ENCODE measurements at regions not wholly inside any gene's neighbourhood (a gene's known extent, or its start where the extent isn't known, plus 50 kb on each side); places are given as distances from the start of the nearest gene placed in this dataset.

DNA sequence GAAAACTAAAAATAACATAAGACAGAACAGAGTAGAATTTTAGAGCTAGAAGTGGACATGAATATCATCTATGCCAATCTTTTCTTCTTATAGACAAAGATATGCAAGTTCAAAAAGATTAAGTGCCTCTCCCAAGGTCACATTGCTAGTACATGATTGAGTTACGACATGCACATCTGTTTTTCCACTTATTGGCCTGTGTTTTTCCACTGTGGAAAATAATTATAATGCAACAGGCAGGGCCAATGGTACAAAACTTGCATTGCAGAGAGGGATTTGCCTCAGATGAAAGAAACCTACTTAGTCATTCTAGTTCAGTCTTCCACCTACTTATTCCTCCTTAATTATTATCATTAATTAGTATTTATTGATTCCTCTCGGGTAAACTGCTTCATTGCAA lies 407.8 kb upstream of the SGCD start:
- DNase-seq (ENCODE audit: extremely low read depth in 1 of 4, low spot score in 3 of 4) (no peak), ATAC-seq (no peak), FAIRE-seq (no peak)
- no peaks in the 10 kb centered on the region for H3K27me3 ChIP-seq (ENCODE audit: control insufficient read depth in 2 of 2, insufficient read depth in 2 of 2, low read length in 2 of 2)
- H3K36me3 ChIP-seq (ENCODE audit: control insufficient read depth, insufficient read depth, low read length), result no peaks in the 10 kb centered on the region
- no peaks in the 10 kb centered on the region for H3K4me1 ChIP-seq (replicated peaks in 1 of 2; ENCODE audit: control insufficient read depth in 2 of 2, insufficient read depth in 2 of 2, low read length in 2 of 2)
- H3K4me2 ChIP-seq (ENCODE audit: insufficient read depth, low read length), result no peak overlapping the region
- POLR2A ChIA-PET, result no interaction called here
- no peak overlapping the region for H3K9ac ChIP-seq (ENCODE audit: insufficient read depth in 1 of 2, low read depth in 2 of 2, low read length in 2 of 2)
- H3K79me2 ChIP-seq (ENCODE audit: control insufficient read depth, insufficient read depth, low read length), result no peaks in the 10 kb centered on the region
- H3K9me3 ChIP-seq (replicated peaks; ENCODE audit: control insufficient read depth, insufficient read depth, low read depth, low read length), result no peaks in the 10 kb centered on the region; the same call in 1 of the 2 replicates
- in situ Hi-C loops (cut with MboI) (no loop called here), intact Hi-C loops (cut with micrococcal nuclease) (no loop called here)
- CTCF ChIA-PET (ENCODE audit: low intra/inter-chr PET ratio), result no interaction called here
- H2AFZ ChIP-seq (ENCODE audit: low read depth, low read length), result no peak overlapping the region
- no peaks in the 10 kb centered on the region for H4K20me1 ChIP-seq (replicated peaks; ENCODE audit: control insufficient read depth, insufficient read depth, low read length)
- no TSS peak for BruUV-seq (replicated peaks)
- H3K9me1 ChIP-seq (ENCODE audit: control insufficient read depth, insufficient read depth, low read length), result no peaks in the 10 kb centered on the region
- H3K4me3 ChIP-seq, result no peak overlapping the region
- H3K27ac ChIP-seq (ENCODE audit: extremely low read depth, low read depth, low read length), result no peak overlapping the region
- WGBS (ENCODE audit: insufficient coverage, low coverage, missing lambda C conversion rate), result 3% methylated on average over 2 of the region's 2 CpGs
- no peak for TF ChIP-seq TCF7 (IDR thresholded peaks at IDR 0.05; ENCODE audit: borderline replicate concordance)
- TF ChIP-seq, protein P1, sequence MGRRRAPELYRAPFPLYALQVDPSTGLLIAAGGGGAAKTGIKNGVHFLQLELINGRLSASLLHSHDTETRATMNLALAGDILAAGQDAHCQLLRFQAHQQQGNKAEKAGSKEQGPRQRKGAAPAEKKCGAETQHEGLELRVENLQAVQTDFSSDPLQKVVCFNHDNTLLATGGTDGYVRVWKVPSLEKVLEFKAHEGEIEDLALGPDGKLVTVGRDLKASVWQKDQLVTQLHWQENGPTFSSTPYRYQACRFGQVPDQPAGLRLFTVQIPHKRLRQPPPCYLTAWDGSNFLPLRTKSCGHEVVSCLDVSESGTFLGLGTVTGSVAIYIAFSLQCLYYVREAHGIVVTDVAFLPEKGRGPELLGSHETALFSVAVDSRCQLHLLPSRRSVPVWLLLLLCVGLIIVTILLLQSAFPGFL (CRISPR knock-in tag; IDR thresholded peaks at IDR 0.05), result no peak
- no peak for TF ChIP-seq SREBF1 (IDR thresholded peaks at IDR 0.05; ENCODE audit: borderline replicate concordance, low read depth, low read length)
- no peak for TF ChIP-seq NFE2 (IDR thresholded peaks at IDR 0.05; ENCODE audit: low read depth)
- no peak for TF ChIP-seq SMARCB1 (IDR thresholded peaks at IDR 0.05; ENCODE audit: insufficient read length, low read depth)
- TF ChIP-seq, protein P2, sequence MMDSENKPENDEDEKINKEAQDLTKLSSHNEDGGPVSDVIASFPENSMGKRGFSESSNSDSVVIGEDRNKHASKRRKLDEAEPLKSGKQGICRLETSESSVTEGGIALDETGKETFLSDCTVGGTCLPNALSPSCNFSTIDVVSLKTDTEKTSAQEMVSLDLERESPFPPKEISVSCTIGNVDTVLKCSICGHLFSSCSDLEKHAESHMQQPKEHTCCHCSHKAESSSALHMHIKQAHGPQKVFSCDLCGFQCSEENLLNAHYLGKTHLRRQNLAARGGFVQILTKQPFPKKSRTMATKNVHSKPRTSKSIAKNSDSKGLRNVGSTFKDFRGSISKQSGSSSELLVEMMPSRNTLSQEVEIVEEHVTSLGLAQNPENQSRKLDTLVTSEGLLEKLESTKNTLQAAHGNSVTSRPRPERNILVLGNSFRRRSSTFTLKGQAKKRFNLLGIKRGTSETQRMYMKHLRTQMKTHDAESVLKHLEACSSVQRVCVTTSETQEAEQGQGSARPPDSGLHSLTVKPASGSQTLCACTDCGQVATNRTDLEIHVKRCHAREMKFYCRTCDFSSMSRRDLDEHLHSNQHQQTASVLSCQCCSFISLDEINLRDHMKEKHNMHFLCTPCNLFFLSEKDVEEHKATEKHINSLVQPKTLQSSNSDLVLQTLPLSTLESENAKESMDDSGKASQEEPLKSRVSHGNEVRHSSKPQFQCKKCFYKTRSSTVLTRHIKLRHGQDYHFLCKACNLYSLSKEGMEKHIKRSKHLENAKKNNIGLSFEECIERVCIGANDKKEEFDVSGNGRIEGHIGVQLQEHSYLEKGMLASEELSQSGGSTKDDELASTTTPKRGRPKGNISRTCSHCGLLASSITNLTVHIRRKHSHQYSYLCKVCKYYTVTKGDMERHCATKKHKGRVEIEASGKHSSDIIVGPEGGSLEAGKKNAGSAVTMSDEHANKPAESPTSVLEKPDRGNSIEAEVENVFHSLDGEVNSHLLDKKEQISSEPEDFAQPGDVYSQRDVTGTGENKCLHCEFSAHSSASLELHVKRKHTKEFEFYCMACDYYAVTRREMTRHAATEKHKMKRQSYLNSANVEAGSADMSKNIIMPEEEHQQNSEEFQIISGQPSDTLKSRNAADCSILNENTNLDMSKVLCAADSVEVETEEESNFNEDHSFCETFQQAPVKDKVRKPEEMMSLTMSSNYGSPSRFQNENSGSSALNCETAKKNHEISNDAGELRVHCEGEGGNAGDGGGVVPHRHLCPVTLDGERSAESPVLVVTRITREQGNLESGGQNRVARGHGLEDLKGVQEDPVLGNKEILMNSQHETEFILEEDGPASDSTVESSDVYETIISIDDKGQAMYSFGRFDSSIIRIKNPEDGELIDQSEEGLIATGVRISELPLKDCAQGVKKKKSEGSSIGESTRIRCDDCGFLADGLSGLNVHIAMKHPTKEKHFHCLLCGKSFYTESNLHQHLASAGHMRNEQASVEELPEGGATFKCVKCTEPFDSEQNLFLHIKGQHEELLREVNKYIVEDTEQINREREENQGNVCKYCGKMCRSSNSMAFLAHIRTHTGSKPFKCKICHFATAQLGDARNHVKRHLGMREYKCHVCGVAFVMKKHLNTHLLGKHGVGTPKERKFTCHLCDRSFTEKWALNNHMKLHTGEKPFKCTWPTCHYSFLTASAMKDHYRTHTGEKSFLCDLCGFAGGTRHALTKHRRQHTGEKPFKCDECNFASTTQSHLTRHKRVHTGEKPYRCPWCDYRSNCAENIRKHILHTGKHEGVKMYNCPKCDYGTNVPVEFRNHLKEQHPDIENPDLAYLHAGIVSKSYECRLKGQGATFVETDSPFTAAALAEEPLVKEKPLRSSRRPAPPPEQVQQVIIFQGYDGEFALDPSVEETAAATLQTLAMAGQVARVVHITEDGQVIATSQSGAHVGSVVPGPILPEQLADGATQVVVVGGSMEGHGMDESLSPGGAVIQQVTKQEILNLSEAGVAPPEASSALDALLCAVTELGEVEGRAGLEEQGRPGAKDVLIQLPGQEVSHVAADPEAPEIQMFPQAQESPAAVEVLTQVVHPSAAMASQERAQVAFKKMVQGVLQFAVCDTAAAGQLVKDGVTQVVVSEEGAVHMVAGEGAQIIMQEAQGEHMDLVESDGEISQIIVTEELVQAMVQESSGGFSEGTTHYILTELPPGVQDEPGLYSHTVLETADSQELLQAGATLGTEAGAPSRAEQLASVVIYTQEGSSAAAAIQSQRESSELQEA (IDR thresholded peaks at IDR 0.05; ENCODE audit: low read depth), result no peak
- TF ChIP-seq JUNB (CRISPR knock-in tag; conservative IDR thresholded peaks at IDR 0.05), result no peak
- no peak for TF ChIP-seq MED1 (CRISPR knock-in tag; IDR thresholded peaks at IDR 0.05; ENCODE audit: borderline replicate concordance)
- TF ChIP-seq XRCC5 (IDR thresholded peaks at IDR 0.05; ENCODE audit: low read depth, low read length), result no peak
- TF ChIP-seq, protein P3, sequence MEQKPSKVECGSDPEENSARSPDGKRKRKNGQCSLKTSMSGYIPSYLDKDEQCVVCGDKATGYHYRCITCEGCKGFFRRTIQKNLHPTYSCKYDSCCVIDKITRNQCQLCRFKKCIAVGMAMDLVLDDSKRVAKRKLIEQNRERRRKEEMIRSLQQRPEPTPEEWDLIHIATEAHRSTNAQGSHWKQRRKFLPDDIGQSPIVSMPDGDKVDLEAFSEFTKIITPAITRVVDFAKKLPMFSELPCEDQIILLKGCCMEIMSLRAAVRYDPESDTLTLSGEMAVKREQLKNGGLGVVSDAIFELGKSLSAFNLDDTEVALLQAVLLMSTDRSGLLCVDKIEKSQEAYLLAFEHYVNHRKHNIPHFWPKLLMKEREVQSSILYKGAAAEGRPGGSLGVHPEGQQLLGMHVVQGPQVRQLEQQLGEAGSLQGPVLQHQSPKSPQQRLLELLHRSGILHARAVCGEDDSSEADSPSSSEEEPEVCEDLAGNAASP (IDR thresholded peaks at IDR 0.05), result no peak
- no peak for TF ChIP-seq ZNF143 (CRISPR knock-in tag; IDR thresholded peaks at IDR 0.05)
- no peak for TF ChIP-seq NUFIP1 (IDR thresholded peaks at IDR 0.05; ENCODE audit: partially characterized antibody)
- TF ChIP-seq SRSF9 (IDR thresholded peaks at IDR 0.05; ENCODE audit: borderline replicate concordance, low read depth, low read length), result no peak
- TF ChIP-seq CHD2 (IDR thresholded peaks at IDR 0.05; ENCODE audit: low read depth, low read length), result no peak
- TF ChIP-seq IFI16 (CRISPR knock-in tag; IDR thresholded peaks at IDR 0.05), result no peak
